LNCaP clone FGC (cell line): ENCODE measurements at regions not wholly inside any gene's neighbourhood (a gene's known extent, or its start where the extent isn't known, plus 50 kb on each side); places are given as distances from the start of the nearest gene placed in this dataset.
A peak's percentile ranks its signal among the peaks of the same experiment; 100 is the strongest.
"Not testable (repeated sequence)": the region's sequence is repeated elsewhere in the genome, so short reads cannot be mapped to it uniquely, and the experiment has no call there.

ENCODE experiments used
- DNase-seq: peaks from one replicate; pipeline ENCODE4 v3.0.0-alpha.2; 2011; ENCODE audit warnings: low read depth
- H3K4me3 ChIP-seq: 2 replicates; pipeline ENCODE4 v1.5.1; 2011; ENCODE audit warnings: mild to moderate bottlenecking, low read depth, low read length, control low read depth
- TF ChIP-seq, protein P1 (sequence below): IDR thresholded peaks from 2 replicates; pipeline ENCODE4 v1.5.1; 2012; ENCODE audit warnings: mild to moderate bottlenecking; ENCODE audit not compliant: control insufficient read depth, insufficient read depth; ENCODE audit errors: extremely low read depth

DNA sequence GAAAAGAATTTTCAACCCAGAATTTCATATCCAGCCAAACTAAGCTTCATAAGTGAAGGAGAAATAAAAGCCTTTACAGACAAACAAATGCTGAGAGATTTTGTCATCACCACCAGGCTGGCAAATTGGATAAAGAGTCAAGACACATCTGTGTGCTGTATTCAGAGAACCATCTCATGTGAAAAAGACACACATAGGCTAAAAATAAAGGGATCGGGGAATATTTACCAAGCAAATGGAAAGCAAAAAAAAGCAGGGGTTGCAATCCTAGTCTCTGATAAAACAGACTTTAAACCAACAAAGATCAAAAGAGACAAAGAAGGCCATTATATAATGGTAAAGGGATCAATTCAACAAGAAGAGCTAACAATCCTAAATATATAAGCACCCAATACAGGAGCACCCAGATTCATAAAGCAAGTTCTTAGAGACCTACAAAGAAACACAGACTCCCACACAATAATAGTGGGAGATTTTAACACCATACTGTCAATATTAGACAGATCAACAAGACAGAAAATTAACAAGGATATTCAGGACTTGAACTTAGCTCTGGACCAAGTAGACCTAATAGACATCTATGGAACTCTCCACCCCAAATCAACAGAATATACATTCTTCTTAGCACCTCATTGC lies 55.9 kb upstream of the ACSM6 start:
- not testable (repeated sequence) for DNase-seq

DNA sequence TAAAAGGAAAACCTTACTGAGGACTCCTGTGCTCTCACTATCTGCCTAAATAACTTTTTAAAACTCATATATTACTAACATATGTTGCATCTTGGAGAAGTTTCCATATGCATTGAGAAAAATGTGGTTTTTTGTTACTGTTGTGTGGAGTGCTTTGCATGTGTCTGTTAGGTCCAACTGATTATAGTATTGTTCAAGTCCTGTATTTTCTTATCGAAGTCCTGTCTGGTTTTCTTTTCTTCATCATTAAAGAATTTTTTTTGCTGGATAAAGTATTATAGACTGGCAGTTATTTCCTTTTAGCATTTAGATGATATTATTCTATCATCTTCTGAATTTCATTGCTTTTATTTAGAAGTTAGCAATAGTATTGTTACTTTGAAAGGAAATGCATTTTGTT lies 59.5 kb upstream of the ACSM6 start:
- no peak for DNase-seq
- no peak overlapping the region for H3K4me3 ChIP-seq
- TF ChIP-seq, protein P1, sequence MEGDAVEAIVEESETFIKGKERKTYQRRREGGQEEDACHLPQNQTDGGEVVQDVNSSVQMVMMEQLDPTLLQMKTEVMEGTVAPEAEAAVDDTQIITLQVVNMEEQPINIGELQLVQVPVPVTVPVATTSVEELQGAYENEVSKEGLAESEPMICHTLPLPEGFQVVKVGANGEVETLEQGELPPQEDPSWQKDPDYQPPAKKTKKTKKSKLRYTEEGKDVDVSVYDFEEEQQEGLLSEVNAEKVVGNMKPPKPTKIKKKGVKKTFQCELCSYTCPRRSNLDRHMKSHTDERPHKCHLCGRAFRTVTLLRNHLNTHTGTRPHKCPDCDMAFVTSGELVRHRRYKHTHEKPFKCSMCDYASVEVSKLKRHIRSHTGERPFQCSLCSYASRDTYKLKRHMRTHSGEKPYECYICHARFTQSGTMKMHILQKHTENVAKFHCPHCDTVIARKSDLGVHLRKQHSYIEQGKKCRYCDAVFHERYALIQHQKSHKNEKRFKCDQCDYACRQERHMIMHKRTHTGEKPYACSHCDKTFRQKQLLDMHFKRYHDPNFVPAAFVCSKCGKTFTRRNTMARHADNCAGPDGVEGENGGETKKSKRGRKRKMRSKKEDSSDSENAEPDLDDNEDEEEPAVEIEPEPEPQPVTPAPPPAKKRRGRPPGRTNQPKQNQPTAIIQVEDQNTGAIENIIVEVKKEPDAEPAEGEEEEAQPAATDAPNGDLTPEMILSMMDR: no peak

More for the DNA sequence above, 55.9 kb upstream of the ACSM6 start:
- not testable (repeated sequence) for H3K4me3 ChIP-seq

DNA sequence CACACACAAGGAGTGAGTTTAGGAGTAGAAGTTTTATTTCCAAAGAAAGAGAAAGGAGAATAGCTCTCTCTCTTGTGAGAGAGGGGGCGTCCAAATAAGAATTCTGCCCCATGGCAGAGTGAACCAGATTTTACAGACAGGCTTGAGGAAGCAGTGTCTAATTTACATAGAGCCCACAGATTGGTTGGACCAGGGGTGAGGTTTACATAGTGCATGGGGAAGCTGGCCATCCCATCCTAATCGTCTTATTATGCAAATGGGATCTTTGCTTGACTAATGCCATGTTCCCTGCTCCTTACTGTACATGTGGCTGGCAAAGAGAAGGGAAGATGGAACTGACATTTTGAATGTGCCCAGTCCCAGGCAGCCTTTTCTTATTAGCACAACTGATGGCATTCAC lies 60.0 kb upstream of the ACSM6 start:
- TF ChIP-seq, protein P1: no peak
- DNase-seq: no peak
- H3K4me3 ChIP-seq: no peak overlapping the region

DNA sequence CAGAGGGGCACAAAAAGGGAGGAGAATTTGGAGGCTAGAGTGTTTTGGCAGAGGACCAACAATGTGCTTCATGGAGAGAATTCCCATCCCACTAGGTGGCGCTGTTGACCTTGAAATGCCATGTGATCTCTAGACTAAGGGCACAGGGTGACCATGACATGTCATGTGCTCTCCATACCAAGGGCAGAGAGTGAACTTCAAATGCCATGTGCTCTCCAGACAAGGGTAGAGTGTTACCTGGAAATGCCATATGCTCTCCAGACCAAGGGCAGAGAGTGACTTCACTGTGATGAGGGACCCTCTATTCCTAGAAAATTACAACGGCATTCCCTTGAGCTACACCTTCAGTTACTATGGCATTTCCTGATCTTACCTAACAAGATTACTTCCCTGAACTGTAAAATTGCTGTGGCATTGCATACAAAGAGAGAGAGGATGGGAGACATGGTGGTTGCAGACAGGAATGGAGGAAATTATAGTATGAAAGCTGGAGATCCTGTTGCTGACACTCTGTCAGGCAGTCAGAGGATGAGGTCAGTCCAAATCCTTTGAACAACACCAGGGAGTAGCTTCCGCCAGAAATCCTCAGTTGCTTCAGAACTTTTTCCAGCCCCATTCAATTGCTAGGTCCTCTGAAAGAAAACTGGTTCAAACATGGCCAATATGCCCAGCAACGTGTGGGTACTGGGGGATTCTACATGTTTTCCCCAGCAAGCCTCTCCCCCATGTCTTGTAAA lies 60.9 kb upstream of the ACSM6 start:
- no peak overlapping the region for H3K4me3 ChIP-seq
- TF ChIP-seq, protein P1: peak; percentile 64
- DNase-seq: peak; percentile 38

DNA sequence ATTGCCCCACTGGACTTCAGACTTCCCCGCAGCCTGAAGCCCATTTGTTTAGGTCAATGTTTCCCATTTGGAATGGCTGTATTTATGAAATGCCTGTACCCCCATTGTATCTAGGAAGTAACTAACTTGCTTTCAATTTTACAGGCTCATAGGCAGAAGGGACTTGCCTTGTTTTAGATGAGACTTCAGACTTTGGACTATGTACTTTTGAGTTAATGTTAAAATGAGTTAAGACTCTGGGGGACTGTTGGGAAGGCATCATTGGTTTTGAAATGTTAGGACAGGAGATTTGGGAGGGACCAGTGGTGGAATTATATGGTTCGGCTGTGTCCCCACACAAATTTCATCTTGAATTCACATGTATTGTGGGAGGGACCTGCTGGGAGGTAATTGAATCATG lies 61.1 kb upstream of the CYP2C8 start:
- DNase-seq, H3K4me3 ChIP-seq: not testable (repeated sequence)

DNA sequence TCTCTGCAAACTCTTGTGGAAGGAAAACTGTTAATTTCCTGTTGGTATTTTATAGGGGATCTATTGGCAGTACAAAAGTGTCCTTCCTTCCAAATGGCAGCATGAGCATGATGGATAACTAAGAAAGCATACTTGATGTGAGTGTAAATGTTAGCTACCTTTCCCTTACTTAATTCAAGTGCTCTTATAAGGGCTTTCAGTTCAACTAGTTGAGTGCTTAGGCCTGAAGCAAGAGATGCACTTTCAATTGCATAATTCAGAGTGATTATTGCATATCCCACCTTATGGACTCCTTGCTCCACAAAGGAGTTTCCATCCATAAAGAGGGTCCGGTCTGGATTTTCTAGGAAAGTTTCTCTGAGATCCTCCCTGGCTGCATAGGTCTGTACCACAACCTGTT lies 56.3 kb upstream of the CYP2C8 start:
- DNase-seq: no peak
- TF ChIP-seq, protein P1: no peak
- H3K4me3 ChIP-seq: no peak overlapping the region

DNA sequence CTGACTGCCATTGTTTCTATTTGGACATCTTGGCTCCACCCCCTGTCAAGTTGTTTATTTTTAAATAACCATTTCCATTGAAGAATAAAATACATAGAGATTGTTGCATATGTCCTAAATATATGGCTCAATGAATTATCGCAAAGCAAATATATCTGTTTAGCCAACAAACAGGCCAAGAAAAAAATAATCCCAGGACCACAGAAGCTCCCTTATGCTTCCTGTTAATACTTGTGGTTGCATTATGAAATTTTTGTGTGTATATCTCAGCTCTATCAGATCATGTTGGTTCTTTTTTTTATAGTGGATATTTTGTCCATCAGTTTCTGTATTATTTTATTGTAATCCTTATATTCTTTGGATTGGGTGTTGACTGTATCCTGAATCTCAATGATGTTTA lies 53.4 kb upstream of the CYP2C8 start:
- TF ChIP-seq, protein P1: no peak
- no peak for DNase-seq
- H3K4me3 ChIP-seq: no peak overlapping the region

DNA sequence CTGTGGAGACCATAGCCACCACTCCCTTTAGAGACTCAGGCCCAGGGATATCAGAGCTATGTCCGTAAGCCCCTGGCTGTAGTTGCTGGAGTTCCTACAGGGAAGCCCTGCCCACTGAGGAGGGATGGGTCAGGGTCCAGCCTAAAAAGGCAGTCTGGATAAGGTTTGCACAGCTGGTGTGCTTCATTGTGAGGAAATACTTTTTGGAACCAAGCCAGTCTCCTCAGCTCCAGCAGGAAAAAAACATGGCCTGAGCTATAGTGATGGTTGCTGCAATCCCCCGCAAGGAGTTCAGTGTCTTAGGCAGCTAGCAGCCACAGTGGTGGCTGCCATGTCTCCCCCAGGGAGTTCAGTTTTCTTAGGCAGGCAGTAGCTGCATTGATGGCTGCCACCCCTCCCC lies 52.6 kb upstream of the CYP2C8 start:
- DNase-seq: no peak
- TF ChIP-seq, protein P1: no peak
- no peak overlapping the region for H3K4me3 ChIP-seq
